PC-3 (cell line): ENCODE measurements at regions not wholly inside any gene's neighbourhood (a gene's known extent, or its start where the extent isn't known, plus 50 kb on each side); places are given as distances from the start of the nearest gene placed in this dataset.

ENCODE experiments used
- CTCF ChIP-seq: fragments of 300-600 bp; sonication (generic); conservative IDR thresholded peaks from 2 replicates; pipeline ENCODE4 v1.5.1; 2017; ENCODE audit warnings: antibody characterized with exemption, low read depth, mild to moderate bottlenecking, low read length
- EZH2 ChIP-seq: fragments of 300-600 bp; sonication (generic); IDR thresholded peaks from one replicate; pipeline ENCODE4 v1.6.1; 2017; ENCODE audit warnings: antibody characterized with exemption, mild to moderate bottlenecking, low read length; ENCODE audit not compliant: unreplicated experiment

- TF ChIP-seq EZH2, result no peak
- TF ChIP-seq CTCF, result no peak
Observed at GRCh38 chr11:32489464-32489863, 54.1 kb upstream of the WT1 start.
